Nephron progenitor cell (in vitro differentiated cells): ENCODE measurements at regions not wholly inside any gene's neighbourhood (a gene's known extent, or its start where the extent isn't known, plus 50 kb on each side); places are given as distances from the start of the nearest gene placed in this dataset.

Experiments
- DNase-seq: peaks from one replicate; pipeline ENCODE4 v3.0.0; 2021
- H3K27ac Mint-ChIP-seq: 2 replicates; pipeline ENCODE4 v1.8.0; 2021; ENCODE audit warnings: mild to moderate bottlenecking, moderate library complexity, mixed read lengths
- H3K27me3 Mint-ChIP-seq: 2 replicates; pipeline ENCODE4 v1.8.0; 2021; ENCODE audit warnings: mild to moderate bottlenecking, low read depth, mixed read lengths; ENCODE audit not compliant: poor library complexity
- H3K36me3 Mint-ChIP-seq: 2 replicates; pipeline ENCODE4 v1.8.0; 2021; ENCODE audit warnings: low read depth, mixed read lengths
- H3K4me1 Mint-ChIP-seq: 2 replicates; pipeline ENCODE4 v1.8.0; 2021; ENCODE audit warnings: mixed read lengths
- H3K4me3 Mint-ChIP-seq: 2 replicates; pipeline ENCODE4 v1.8.0; 2021; ENCODE audit warnings: mild to moderate bottlenecking, moderate library complexity, mixed read lengths
- H3K9me3 Mint-ChIP-seq: 2 replicates; pipeline ENCODE4 v1.8.0; 2021; ENCODE audit warnings: mild to moderate bottlenecking, moderate library complexity, mixed read lengths
- CTCF ChIP-seq: fragments of 200-600 bp; sonication (generic); IDR thresholded peaks from 2 replicates; pipeline ENCODE4 v1.5.0; 2021; ENCODE audit warnings: antibody characterized with exemption

- no peak for TF ChIP-seq CTCF
- H3K9me3 Mint-ChIP-seq = no peaks in the 10 kb centered on the region
- H3K27me3 Mint-ChIP-seq = no peaks in the 10 kb centered on the region
- H3K4me3 Mint-ChIP-seq = no peak overlapping the region
- H3K27ac Mint-ChIP-seq = no peak overlapping the region
- DNase-seq = no peak
- no peaks in the 10 kb centered on the region for H3K4me1 Mint-ChIP-seq
- no peaks in the 10 kb centered on the region for H3K36me3 Mint-ChIP-seq
Measured at GRCh38 chr12:84607170-84607819, 305.3 kb downstream of the SLC6A15 start.

GRCh38 chr12:84605983-84606382 lies 306.6 kb downstream of the SLC6A15 start:
- no peak overlapping the region for H3K4me3 Mint-ChIP-seq
- H3K27ac Mint-ChIP-seq = no peak overlapping the region
- no peak for DNase-seq
- peaks cover 10% of the 10 kb centered on the region for H3K4me1 Mint-ChIP-seq
- no peak for TF ChIP-seq CTCF
- H3K9me3 Mint-ChIP-seq = no peaks in the 10 kb centered on the region
- no peaks in the 10 kb centered on the region for H3K36me3 Mint-ChIP-seq
- H3K27me3 Mint-ChIP-seq = no peaks in the 10 kb centered on the region

- H3K9me3 Mint-ChIP-seq = no peaks in the 10 kb centered on the region
- H3K4me3 Mint-ChIP-seq = no peak overlapping the region
- H3K36me3 Mint-ChIP-seq = no peaks in the 10 kb centered on the region
- no peak for TF ChIP-seq CTCF
- H3K4me1 Mint-ChIP-seq = peaks cover 10% of the 10 kb centered on the region
- DNase-seq = no peak
- H3K27me3 Mint-ChIP-seq = no peaks in the 10 kb centered on the region
- H3K27ac Mint-ChIP-seq = no peak overlapping the region
Measured at GRCh38 chr12:84604551-84604950, 308.0 kb downstream of the SLC6A15 start.

- H3K36me3 Mint-ChIP-seq = no peaks in the 10 kb centered on the region
- no peak overlapping the region for H3K27ac Mint-ChIP-seq
- no peaks in the 10 kb centered on the region for H3K9me3 Mint-ChIP-seq
- no peak for TF ChIP-seq CTCF
- no peak overlapping the region for H3K4me3 Mint-ChIP-seq
- no peaks in the 10 kb centered on the region for H3K27me3 Mint-ChIP-seq
- peaks cover 10% of the 10 kb centered on the region for H3K4me1 Mint-ChIP-seq
- no peak for DNase-seq
Measured at GRCh38 chr12:84603484-84604248, 308.9 kb downstream of the SLC6A15 start.

- H3K36me3 Mint-ChIP-seq = no peaks in the 10 kb centered on the region
- no peaks in the 10 kb centered on the region for H3K27me3 Mint-ChIP-seq
- peaks cover 10% of the 10 kb centered on the region for H3K4me1 Mint-ChIP-seq
- no peak overlapping the region for H3K27ac Mint-ChIP-seq
- H3K4me3 Mint-ChIP-seq = no peak overlapping the region
- DNase-seq = no peak
- H3K9me3 Mint-ChIP-seq = no peaks in the 10 kb centered on the region
- no peak for TF ChIP-seq CTCF
Measured at GRCh38 chr12:84601483-84601882, 311.1 kb downstream of the SLC6A15 start.

GRCh38 chr12:84599539-84599938 lies 313.1 kb downstream of the SLC6A15 start:
- no peak for TF ChIP-seq CTCF
- Mint-ChIP-seq H3K4me3 (no peak overlapping the region), H3K9me3 (no peaks in the 10 kb centered on the region), H3K4me1 (peaks cover 10% of the 10 kb centered on the region), H3K27me3 (no peaks in the 10 kb centered on the region), H3K27ac (no peak overlapping the region), H3K36me3 (no peaks in the 10 kb centered on the region)
- no peak for DNase-seq
